GM12878 (cell line): ENCODE measurements at regions not wholly inside any gene's neighbourhood (a gene's known extent, or its start where the extent isn't known, plus 50 kb on each side); places are given as distances from the start of the nearest gene placed in this dataset.
"Not testable (repeated sequence)": the region's sequence is repeated elsewhere in the genome, so short reads cannot be mapped to it uniquely, and the experiment has no call there.

Experiments
- SIN3A ChIP-seq: IDR thresholded peaks from 2 replicates; pipeline ENCODE4 v1.6.1; 2012; ENCODE audit warnings: low read depth, low read length, improper control_type of control experiment
- SIX5 ChIP-seq: IDR thresholded peaks from 2 replicates; pipeline ENCODE4 v1.6.1; 2011; ENCODE audit warnings: mild to moderate bottlenecking, low read depth, low read length, moderate library complexity; ENCODE audit not compliant: severe bottlenecking

DNA sequence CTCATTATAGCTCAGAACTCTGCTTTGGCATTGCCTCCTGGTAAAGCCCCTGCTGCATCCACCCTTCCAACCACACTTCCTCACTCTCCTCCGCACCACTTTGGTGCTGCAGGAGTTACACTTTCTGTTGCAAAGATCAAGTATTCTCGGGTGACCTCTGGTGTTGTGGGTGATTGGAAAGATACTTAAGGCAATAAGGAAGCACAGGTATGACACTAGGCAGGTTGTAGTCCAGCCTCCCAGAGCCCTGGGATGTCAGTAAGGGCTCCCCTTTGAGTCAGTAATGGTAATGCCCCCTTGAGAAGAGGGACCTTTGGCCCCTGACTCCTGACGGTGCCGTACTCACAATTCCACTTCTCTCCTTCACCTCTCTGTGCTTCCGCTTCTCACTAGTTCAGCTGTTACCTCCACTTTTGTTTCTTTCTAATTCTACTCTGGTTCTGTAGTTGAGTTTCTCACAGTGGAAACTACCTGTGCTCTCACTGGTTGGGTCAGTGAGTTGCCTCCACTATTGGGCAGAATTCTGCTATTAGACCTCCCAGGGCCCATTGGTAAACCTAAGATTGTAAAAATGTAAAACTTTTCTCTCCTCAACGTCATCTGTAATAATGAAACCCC lies 350.0 kb downstream of the GOLGA6L6 start:
- TF ChIP-seq SIX5, SIN3A: not testable (repeated sequence)
